Osteoblast (primary cell): ENCODE measurements at regions not wholly inside any gene's neighbourhood (a gene's known extent, or its start where the extent isn't known, plus 50 kb on each side); places are given as distances from the start of the nearest gene placed in this dataset.

ENCODE experiments used
- DNase-seq: peaks from one replicate; pipeline ENCODE4 v3.0.0; 2011; ENCODE audit warnings: low spot score, mixed read lengths; ENCODE audit not compliant: insufficient read length; ENCODE audit errors: missing footprints
- H2AFZ ChIP-seq: 2 replicates; pipeline ENCODE4 v1.6.0; 2011; ENCODE audit warnings: mild to moderate bottlenecking, low read length
- H3K27ac ChIP-seq: 2 replicates; pipeline ENCODE4 v1.5.1; 2011; ENCODE audit warnings: mild to moderate bottlenecking, low read depth, low read length, moderate library complexity
- H3K27me3 ChIP-seq: 2 replicates; pipeline ENCODE4 v1.6.0; 2012; ENCODE audit warnings: mild to moderate bottlenecking, control low read depth, inconsistent platforms, low read length, moderate library complexity; ENCODE audit not compliant: insufficient read depth
- H3K36me3 ChIP-seq: 2 replicates; pipeline ENCODE4 v1.5.1; 2011; ENCODE audit warnings: mild to moderate bottlenecking, low read length, control low read depth, moderate library complexity; ENCODE audit not compliant: insufficient read depth
- H3K4me1 ChIP-seq: 2 replicates; pipeline ENCODE4 v1.5.1; 2011; ENCODE audit warnings: mild to moderate bottlenecking, low read length, control low read depth, moderate library complexity; ENCODE audit not compliant: insufficient read depth
- H3K4me2 ChIP-seq: 2 replicates; pipeline ENCODE4 v1.6.0; 2011; ENCODE audit warnings: mild to moderate bottlenecking, low read length; ENCODE audit not compliant: insufficient read depth
- H3K4me3 ChIP-seq: fragments of 200-600 bp; sonication (generic); 3 replicates; pipeline ENCODE4 v1.5.1; 2012; ENCODE audit warnings: mild to moderate bottlenecking, low read length, inconsistent platforms; ENCODE audit not compliant: insufficient read depth
- H3K79me2 ChIP-seq: 2 replicates; pipeline ENCODE4 v1.6.0; 2012; ENCODE audit warnings: mild to moderate bottlenecking, low read length, control low read depth, inconsistent platforms; ENCODE audit not compliant: insufficient read depth
- H3K9me3 ChIP-seq: 2 replicates; pipeline ENCODE4 v1.5.1; 2011; ENCODE audit warnings: low read depth, low read length, control low read depth
- H4K20me1 ChIP-seq: 2 replicates; pipeline ENCODE4 v1.6.0; 2012; ENCODE audit warnings: mild to moderate bottlenecking, low read length, control low read depth; ENCODE audit not compliant: insufficient read depth
- CTCF ChIP-seq: IDR thresholded peaks from 2 replicates; pipeline ENCODE4 v1.5.1; 2011; ENCODE audit warnings: mild to moderate bottlenecking, low read depth, low read length, moderate library complexity; ENCODE audit errors: extremely low read depth

- H3K4me3 ChIP-seq, result no peak overlapping the region
- H3K4me2 ChIP-seq, result no peak overlapping the region
- TF ChIP-seq CTCF, result no peak
- no peaks in the 10 kb centered on the region for H3K4me1 ChIP-seq
- H4K20me1 ChIP-seq, result no peaks in the 10 kb centered on the region
- no peaks in the 10 kb centered on the region for H3K79me2 ChIP-seq
- H3K27me3 ChIP-seq, result no peaks in the 10 kb centered on the region
- H3K27ac ChIP-seq, result no peak overlapping the region
- peaks cover 4% of the 10 kb centered on the region for H3K9me3 ChIP-seq
- H3K36me3 ChIP-seq, result no peaks in the 10 kb centered on the region
- no peak overlapping the region for H2AFZ ChIP-seq
- no peak for DNase-seq
Observed at GRCh38 chr12:16927259-16927658, 321.3 kb upstream of the LMO3 start.

GRCh38 chr12:16920451-16920850, 314.5 kb upstream of the LMO3 start:
- Histone ChIP-seq H3K4me3 (no peak overlapping the region), H3K27me3 (no peaks in the 10 kb centered on the region), H4K20me1 (no peaks in the 10 kb centered on the region), H3K9me3 (peaks cover 2% of the 10 kb centered on the region), H3K4me2 (no peak overlapping the region), H3K27ac (no peak overlapping the region), H3K4me1 (no peaks in the 10 kb centered on the region), H3K36me3 (no peaks in the 10 kb centered on the region), H2AFZ (no peak overlapping the region), H3K79me2 (no peaks in the 10 kb centered on the region)
- TF ChIP-seq CTCF, result no peak
- DNase-seq, result no peak

- Histone ChIP-seq H2AFZ (no peak overlapping the region), H3K79me2 (no peaks in the 10 kb centered on the region), H3K27me3 (no peaks in the 10 kb centered on the region), H3K36me3 (no peaks in the 10 kb centered on the region), H3K27ac (no peak overlapping the region), H3K4me2 (no peak overlapping the region), H4K20me1 (no peaks in the 10 kb centered on the region), H3K9me3 (no peaks in the 10 kb centered on the region), H3K4me1 (no peaks in the 10 kb centered on the region), H3K4me3 (no peak overlapping the region)
- DNase-seq, result no peak
- TF ChIP-seq CTCF, result no peak
Observed at GRCh38 chr12:16919551-16919950, 313.6 kb upstream of the LMO3 start.

GRCh38 chr12:16914853-16915252, 308.9 kb upstream of the LMO3 start:
- no peaks in the 10 kb centered on the region for H4K20me1 ChIP-seq
- no peak overlapping the region for H3K4me2 ChIP-seq
- no peaks in the 10 kb centered on the region for H3K27me3 ChIP-seq
- H3K27ac ChIP-seq, result no peak overlapping the region
- TF ChIP-seq CTCF, result no peak
- no peaks in the 10 kb centered on the region for H3K79me2 ChIP-seq
- H3K4me3 ChIP-seq, result no peak overlapping the region
- no peak for DNase-seq
- no peak overlapping the region for H2AFZ ChIP-seq
- no peaks in the 10 kb centered on the region for H3K4me1 ChIP-seq
- H3K9me3 ChIP-seq, result no peaks in the 10 kb centered on the region
- H3K36me3 ChIP-seq, result no peaks in the 10 kb centered on the region
